G401 (cell line): ENCODE measurements at regions not wholly inside any gene's neighbourhood (a gene's known extent, or its start where the extent isn't known, plus 50 kb on each side); places are given as distances from the start of the nearest gene placed in this dataset.

ENCODE experiments used
- DNase-seq: peaks from one replicate; pipeline ENCODE4 v3.0.0-alpha.2; 2015; ENCODE audit warnings: low spot score
- in situ Hi-C: cut with HindIII; loops from 2 replicates; pipeline ENCODE4 v1.10.0; 2016; ENCODE audit warnings: low sequenced_read_pairs, mixed read lengths

GRCh38 chr6:131381052-131381708 lies 191.8 kb upstream of the ARG1 start:
- in situ Hi-C loops: no loop called here
- no peak for DNase-seq

- DNase-seq: no peak
- in situ Hi-C loops: no loop called here
These were observed 191.3 kb upstream of the ARG1 start for GRCh38 chr6:131381709-131382093.

GRCh38 chr6:131382631-131383030 lies 190.4 kb upstream of the ARG1 start:
- in situ Hi-C loops: no loop called here

GRCh38 chr6:131383421-131384411 lies 189.3 kb upstream of the ARG1 start:
- in situ Hi-C loops: no loop called here
- DNase-seq: no peak

More at GRCh38 chr6:131382631-131383030, 190.4 kb upstream of the ARG1 start:
- DNase-seq: no peak

GRCh38 chr6:131387562-131388447 lies 185.2 kb upstream of the ARG1 start:
- DNase-seq: no peak
- in situ Hi-C loops: no loop called here

GRCh38 chr6:131390322-131390721 lies 182.7 kb upstream of the ARG1 start:
- in situ Hi-C loops: no loop called here

GRCh38 chr6:131391116-131391515 lies 181.9 kb upstream of the ARG1 start:
- in situ Hi-C loops: no loop called here
- no peak for DNase-seq

More at GRCh38 chr6:131390322-131390721, 182.7 kb upstream of the ARG1 start:
- no peak for DNase-seq

GRCh38 chr6:131393433-131393832 lies 179.6 kb upstream of the ARG1 start:
- in situ Hi-C loops: no loop called here
- DNase-seq: no peak

GRCh38 chr6:131394768-131395432 lies 178.1 kb upstream of the ARG1 start:
- in situ Hi-C loops: no loop called here
- no peak for DNase-seq

GRCh38 chr6:131398176-131398575 lies 174.8 kb upstream of the ARG1 start:
- in situ Hi-C loops: no loop called here
- DNase-seq: no peak

- no peak for DNase-seq
- in situ Hi-C loops: no loop called here
These were observed 173.6 kb upstream of the ARG1 start for GRCh38 chr6:131399433-131399832.

GRCh38 chr6:131400054-131400778 lies 172.8 kb upstream of the ARG1 start:
- DNase-seq: no peak
- in situ Hi-C loops: no loop called here

- in situ Hi-C loops: no loop called here
- no peak for DNase-seq
These were observed 172.1 kb upstream of the ARG1 start for GRCh38 chr6:131400779-131401496.

- in situ Hi-C loops: no loop called here
- no peak for DNase-seq
These were observed 164.2 kb upstream of the ARG1 start for GRCh38 chr6:131408811-131409210.

GRCh38 chr6:131410785-131411184 lies 162.2 kb upstream of the ARG1 start:
- no peak for DNase-seq
- in situ Hi-C loops: no loop called here

- in situ Hi-C loops: no loop called here
- no peak for DNase-seq
These were observed 159.8 kb upstream of the ARG1 start for GRCh38 chr6:131412960-131413830.

GRCh38 chr6:131413831-131414191 lies 159.2 kb upstream of the ARG1 start:
- in situ Hi-C loops: no loop called here
- no peak for DNase-seq
